B cell (primary cell): ENCODE measurements at regions not wholly inside any gene's neighbourhood (a gene's known extent, or its start where the extent isn't known, plus 50 kb on each side); places are given as distances from the start of the nearest gene placed in this dataset.

ENCODE experiments used
- ATAC-seq: fragments of 200-7000 bp; cut with Tn5 transposase; one replicate; pipeline ENCODE4 v1.10.0; 2021; ENCODE audit warnings: low read depth, mild to moderate bottlenecking, moderate number of reproducible peaks, moderate library complexity
- CTCF ChIA-PET: fragments of 350-600 bp; sonication (Branson Sonifier 250); formaldehyde crosslinking; loops from one replicate; lab custom pipeline; 2021; ENCODE audit warnings: antibody characterized with exemption, inconsistent platforms; lab: Charles Lee
- POLR2A ChIA-PET: fragments of 350-600 bp; sonication (Branson Sonifier 250); formaldehyde crosslinking; loops from one replicate; lab custom pipeline; 2021; ENCODE audit warnings: antibody characterized with exemption; lab: Charles Lee
- DNase-seq: peaks from one replicate; pipeline ENCODE4 v3.0.0; 2013
- H2AFZ ChIP-seq: 2 replicates; pipeline ENCODE4 v1.6.1; 2012; ENCODE audit warnings: mild to moderate bottlenecking, low read depth, low read length; ENCODE audit not compliant: insufficient read depth, poor library complexity, severe bottlenecking
- H3K27ac ChIP-seq, 2 donors: 1 replicate in 1 of 2; 2 replicates in 1 of 2; pipeline ENCODE4 v1.5.1; 2012 to 2013; ENCODE audit warnings: low read length in 2 of 2, mild to moderate bottlenecking in 2 of 2, moderate library complexity in 1 of 2
- H3K27me3 ChIP-seq, 4 experiments: fragments of 200-600 bp in 1 of 4; sonication (generic) in 1 of 4; replicated peaks in 1 of 4; 1 replicate in 2 of 4; 2 replicates in 2 of 4; pipeline versions ENCODE4 v1.6.1 to v1.7.0; 2013 to 2016; ENCODE audit warnings: low read length in 3 of 4, mild to moderate bottlenecking in 2 of 4, mixed read lengths in 1 of 4, moderate library complexity in 1 of 4; ENCODE audit not compliant: insufficient read depth in 4 of 4, control insufficient read depth in 3 of 4; ENCODE audit errors: control extremely low read depth in 1 of 4
- H3K36me3 ChIP-seq, 2 experiments: replicated peaks in 1 of 2; 1 replicate in 1 of 2; 2 replicates in 1 of 2; pipeline versions ENCODE4 v1.6.1 to v1.7.1; 2013; ENCODE audit warnings: low read length in 1 of 2; ENCODE audit not compliant: insufficient read depth in 2 of 2, control insufficient read depth in 1 of 2; ENCODE audit errors: control extremely low read depth in 1 of 2, extremely low read depth in 1 of 2
- H3K4me1 ChIP-seq, 2 donors: fragments of 200-600 bp in 1 of 2; sonication (generic) in 1 of 2; 1 replicate in 1 of 2; 2 replicates in 1 of 2; pipeline versions ENCODE4 v1.5.1 to v1.6.1; 2013 to 2017; ENCODE audit warnings: low read length in 2 of 2; ENCODE audit not compliant: control insufficient read depth in 2 of 2, insufficient read depth in 2 of 2
- H3K4me2 ChIP-seq: replicated peaks from 2 replicates; pipeline ENCODE3; 2012; ENCODE audit warnings: mild to moderate bottlenecking, low read depth, low read length; ENCODE audit not compliant: poor library complexity, severe bottlenecking
- H3K4me3 ChIP-seq, 5 experiments: fragments of 200-600 bp in 1 of 5; sonication (generic) in 1 of 5; 1 replicate in 3 of 5; 2 replicates in 2 of 5; pipeline versions ENCODE4 v1.5.1 to v1.7.0; 2011 to 2016; ENCODE audit warnings: low read length in 4 of 5, mild to moderate bottlenecking in 4 of 5, low read depth in 2 of 5, control low read depth in 1 of 5, moderate library complexity in 1 of 5; ENCODE audit not compliant: insufficient read depth in 1 of 5; ENCODE audit errors: control extremely low read depth in 1 of 5, extremely low read depth in 1 of 5
- H3K79me2 ChIP-seq: fragments of 200-600 bp; sonication (generic); one replicate; pipeline ENCODE4 v1.6.0; 2016; ENCODE audit warnings: low read length; ENCODE audit not compliant: control insufficient read depth, insufficient read depth
- H3K9ac ChIP-seq: fragments of 200-600 bp; sonication (generic); 2 replicates; pipeline ENCODE4 v1.6.1; 2017; ENCODE audit warnings: mild to moderate bottlenecking, low read length, moderate library complexity
- H3K9me3 ChIP-seq, 3 donors: one replicate each; pipeline versions ENCODE4 v1.6.1 to v1.7.1; 2013; ENCODE audit warnings: low read length in 2 of 3; ENCODE audit not compliant: control insufficient read depth in 2 of 3, insufficient read depth in 1 of 3; ENCODE audit errors: control extremely low read depth in 1 of 3
- H4K20me1 ChIP-seq: 2 replicates; pipeline ENCODE4 v1.6.0; 2012; ENCODE audit warnings: mild to moderate bottlenecking, low read length; ENCODE audit not compliant: insufficient read depth, control insufficient read depth, poor library complexity, severe bottlenecking
- H3K27ac Mint-ChIP-seq: one replicate; pipeline ENCODE4 v1.8.0; 2021; ENCODE audit warnings: mixed read lengths
- H3K27me3 Mint-ChIP-seq: one replicate; pipeline ENCODE4 v1.8.0; 2021; ENCODE audit warnings: mixed read lengths
- H3K4me1 Mint-ChIP-seq: one replicate; pipeline ENCODE4 v1.8.0; 2021; ENCODE audit warnings: mixed read lengths
- H3K4me3 Mint-ChIP-seq: one replicate; pipeline ENCODE4 v1.8.0; 2021; ENCODE audit warnings: mixed read lengths
- H3K9me3 Mint-ChIP-seq: one replicate; pipeline ENCODE4 v1.8.0; 2022; ENCODE audit warnings: mixed read lengths; ENCODE audit not compliant: insufficient read depth
- CTCF ChIP-seq: fragments of 200-600 bp; IDR thresholded peaks from one replicate; pipeline ENCODE4 v1.8.0; 2022; ENCODE audit warnings: antibody characterized with exemption, mild to moderate bottlenecking
- EZH2 ChIP-seq: IDR thresholded peaks from 2 replicates; pipeline ENCODE4 v1.6.1; 2012; ENCODE audit warnings: borderline replicate concordance, low read depth, mild to moderate bottlenecking, moderate library complexity, low read length; ENCODE audit not compliant: insufficient read depth, poor library complexity, severe bottlenecking
- WGBS: methylation state at CpG from one replicate; pipeline ENCODE4 v1.1.5; 2013; ENCODE audit warnings: missing lambda C conversion rate; ENCODE audit not compliant: insufficient coverage; 5-methylcytosine and 5-hydroxymethylcytosine counted together
- intact Hi-C: fragments of 100-400 bp; cut with micrococcal nuclease; formaldehyde crosslinking; loops from one replicate; pipeline ENCODE4 v1.10.0; 2022

GRCh38 chr20:48463096-48463720, 364.6 kb downstream of the PREX1 start:
- Histone ChIP-seq H3K4me2 (no peak overlapping the region), H3K27me3 (peaks cover 0 to 4% (median 0%) of the 10 kb centered on the region in 4 experiments), H3K9ac (no peak overlapping the region), H3K4me1 (peaks cover 0 to 8% of the 10 kb centered on the region in 2 donors), H3K9me3 (peaks cover 0 to 5% (median 0%) of the 10 kb centered on the region in 3 donors), H3K4me3 (no peak overlapping the region), H3K36me3 (no peaks in the 10 kb centered on the region), H4K20me1 (no peaks in the 10 kb centered on the region), H3K27ac (no peak overlapping the region), H3K79me2 (no peaks in the 10 kb centered on the region), H2AFZ (no peak overlapping the region)
- no peak for TF ChIP-seq CTCF
- TF ChIP-seq EZH2 = no peak
- H3K4me1 Mint-ChIP-seq = peaks cover 16% of the 10 kb centered on the region
- intact Hi-C loops = no loop called here
- 90% methylated on average over 11 of the region's 11 CpGs for WGBS
- no peaks in the 10 kb centered on the region for H3K9me3 Mint-ChIP-seq
- H3K4me3 Mint-ChIP-seq = no peak overlapping the region
- ATAC-seq (no peak), DNase-seq (no peak)
- POLR2A ChIA-PET = no interaction called here
- CTCF ChIA-PET = no interaction called here
- H3K27me3 Mint-ChIP-seq = peaks cover 12% of the 10 kb centered on the region
- no peak overlapping the region for H3K27ac Mint-ChIP-seq

- CTCF ChIA-PET = no interaction called here
- H3K4me3 ChIP-seq = no peak overlapping the region
- H3K27ac Mint-ChIP-seq = no peak overlapping the region
These were observed 366.1 kb downstream of the PREX1 start for GRCh38 chr20:48461735-48462119.

More at GRCh38 chr20:48461735-48462119, 366.1 kb downstream of the PREX1 start:
- Histone ChIP-seq H4K20me1 (no peaks in the 10 kb centered on the region), H3K4me2 (no peak overlapping the region), H3K9me3 (no peaks in the 10 kb centered on the region), H3K27ac (no peak overlapping the region), H3K27me3 (peaks cover 0 to 4% (median 0%) of the 10 kb centered on the region in 4 experiments), H3K4me1 (peaks cover 0 to 13% of the 10 kb centered on the region in 2 donors), H3K36me3 (no peaks in the 10 kb centered on the region), H3K79me2 (no peaks in the 10 kb centered on the region), H3K9ac (no peak overlapping the region), H2AFZ (no peak overlapping the region)
- POLR2A ChIA-PET = interaction anchor here (0.7 kb wide), 1 partner anchor 275 kb away, joined by 9 read pairs; no protein-coding TSS in a partner anchor
- TF ChIP-seq EZH2 (no peak), CTCF (no peak)
- Mint-ChIP-seq H3K9me3 (no peaks in the 10 kb centered on the region), H3K4me1 (peaks cover 13% of the 10 kb centered on the region), H3K27me3 (peaks cover 12% of the 10 kb centered on the region), H3K4me3 (no peak overlapping the region)
- DNase-seq (no peak), ATAC-seq (no peak)
- 100% methylated on average over 2 of the region's 3 CpGs for WGBS
- intact Hi-C loops = no loop called here
